Fibroblast of lung (primary cell): ENCODE measurements at regions not wholly inside any gene's neighbourhood (a gene's known extent, or its start where the extent isn't known, plus 50 kb on each side); places are given as distances from the start of the nearest gene placed in this dataset.

Source experiments
- DNase-seq, 2 donors: peaks; one replicate each; pipeline versions ENCODE4 v3.0.0 to v3.0.0-alpha.2; 2010; ENCODE audit warnings: low read depth in 2 of 2
- H2AFZ ChIP-seq: 2 replicates; pipeline ENCODE4 v1.5.1; 2012; ENCODE audit warnings: low read length, control low read depth, inconsistent platforms
- H3K27ac ChIP-seq: 2 replicates; pipeline ENCODE4 v1.5.1; 2011; ENCODE audit warnings: low read length, control low read depth; ENCODE audit not compliant: insufficient read depth
- H3K27me3 ChIP-seq: 2 replicates; pipeline ENCODE4 v1.5.1; 2011; ENCODE audit warnings: mild to moderate bottlenecking, low read length; ENCODE audit not compliant: control insufficient read depth, insufficient read depth
- H3K36me3 ChIP-seq: 2 replicates; pipeline ENCODE4 v1.5.1; 2011; ENCODE audit warnings: low read length; ENCODE audit not compliant: control insufficient read depth, insufficient read depth
- H3K4me1 ChIP-seq: 2 replicates; pipeline ENCODE4 v1.5.1; 2011; ENCODE audit warnings: low read length; ENCODE audit not compliant: control insufficient read depth, insufficient read depth; ENCODE audit errors: extremely low read depth
- H3K4me2 ChIP-seq: 2 replicates; pipeline ENCODE4 v1.5.1; 2011; ENCODE audit warnings: low read length, control low read depth; ENCODE audit not compliant: insufficient read depth; ENCODE audit errors: extremely low read depth
- H3K4me3 ChIP-seq, 4 experiments: fragments of 200-600 bp in 1 of 4; sonication (generic) in 1 of 4; replicated peaks in 1 of 4; 2 replicates each; pipeline ENCODE4 v1.5.1; 2011 to 2016; ENCODE audit warnings: low read length in 4 of 4, low read depth in 3 of 4, mild to moderate bottlenecking in 3 of 4, control low read depth in 2 of 4, inconsistent platforms in 1 of 4, mixed read lengths in 1 of 4; ENCODE audit not compliant: insufficient read depth in 1 of 4; ENCODE audit errors: control extremely low read depth in 1 of 4
- H3K79me2 ChIP-seq: 2 replicates; pipeline ENCODE4 v1.5.1; 2012; ENCODE audit warnings: mild to moderate bottlenecking, low read length, inconsistent platforms; ENCODE audit not compliant: control insufficient read depth, insufficient read depth
- H3K9ac ChIP-seq: 2 replicates; pipeline ENCODE4 v1.5.1; 2011; ENCODE audit warnings: mild to moderate bottlenecking, low read length, control low read depth; ENCODE audit not compliant: insufficient read depth
- H3K9me3 ChIP-seq: 2 replicates; pipeline ENCODE4 v1.5.1; 2012; ENCODE audit warnings: low read depth, low read length; ENCODE audit not compliant: control insufficient read depth, insufficient read depth
- H4K20me1 ChIP-seq: 2 replicates; pipeline ENCODE4 v1.5.1; 2011; ENCODE audit warnings: low read length; ENCODE audit not compliant: control insufficient read depth, insufficient read depth; ENCODE audit errors: extremely low read depth
- EZH2 ChIP-seq: IDR thresholded peaks from 2 replicates; pipeline ENCODE4 v1.5.1; 2012; ENCODE audit warnings: low read length, control low read depth, mild to moderate bottlenecking; ENCODE audit errors: missing control alignments
- TF ChIP-seq, protein P1 (sequence below), 2 donors: IDR thresholded peaks in 1 of 2; conservative IDR thresholded peaks in 1 of 2; 1 replicate in 1 of 2; 2 replicates in 1 of 2; pipeline ENCODE4 v1.5.1; 2011 to 2012; ENCODE audit warnings: low read length in 2 of 2, control low read depth in 1 of 2, inconsistent platforms in 1 of 2, low read depth in 1 of 2, mild to moderate bottlenecking in 1 of 2

DNA sequence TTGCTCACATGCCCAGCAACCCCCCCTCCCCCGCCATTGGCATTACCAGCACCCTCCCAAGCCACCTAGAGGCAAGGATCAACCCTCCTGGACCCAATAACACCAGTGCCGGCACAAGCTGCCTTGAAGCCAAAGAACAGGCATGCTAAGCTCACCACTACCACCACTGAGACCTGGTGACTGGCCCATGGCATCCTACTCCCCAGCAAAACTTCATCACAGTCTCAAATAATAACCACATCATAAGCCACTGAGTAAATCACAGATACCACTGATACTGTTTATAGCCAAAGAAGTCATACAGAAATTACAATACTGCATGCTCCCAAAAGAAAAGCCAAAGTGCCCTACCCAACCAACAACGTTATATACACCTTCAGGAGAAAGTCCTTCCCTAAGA is 73.6 kb upstream of the RPL34 start:
- DNase-seq, result no peak
- no peak overlapping the region for H2AFZ ChIP-seq
- peaks cover 2% of the 10 kb centered on the region for H3K27me3 ChIP-seq

DNA sequence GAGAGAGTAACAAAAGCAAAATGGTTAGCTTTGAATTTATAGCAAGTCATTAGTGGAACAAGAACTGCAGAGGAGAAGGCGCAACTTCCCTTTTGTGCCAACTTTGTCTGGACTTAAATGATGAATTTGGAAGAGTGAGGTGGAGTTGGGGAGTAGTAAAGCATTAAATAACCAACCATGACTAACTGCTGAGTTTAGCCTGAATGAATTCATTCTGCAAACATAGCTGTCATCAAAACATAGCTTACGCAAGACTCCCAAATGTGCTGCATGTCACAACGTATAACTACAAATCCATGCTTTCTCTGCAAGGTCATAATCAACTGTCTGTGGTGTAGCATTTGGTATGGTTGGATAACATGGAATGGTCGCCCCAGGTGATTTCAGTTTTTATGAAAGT is 75.9 kb upstream of the RPL34 start:
- H3K27ac ChIP-seq, result no peak overlapping the region
- no peak for TF ChIP-seq EZH2
- TF ChIP-seq, protein P1, sequence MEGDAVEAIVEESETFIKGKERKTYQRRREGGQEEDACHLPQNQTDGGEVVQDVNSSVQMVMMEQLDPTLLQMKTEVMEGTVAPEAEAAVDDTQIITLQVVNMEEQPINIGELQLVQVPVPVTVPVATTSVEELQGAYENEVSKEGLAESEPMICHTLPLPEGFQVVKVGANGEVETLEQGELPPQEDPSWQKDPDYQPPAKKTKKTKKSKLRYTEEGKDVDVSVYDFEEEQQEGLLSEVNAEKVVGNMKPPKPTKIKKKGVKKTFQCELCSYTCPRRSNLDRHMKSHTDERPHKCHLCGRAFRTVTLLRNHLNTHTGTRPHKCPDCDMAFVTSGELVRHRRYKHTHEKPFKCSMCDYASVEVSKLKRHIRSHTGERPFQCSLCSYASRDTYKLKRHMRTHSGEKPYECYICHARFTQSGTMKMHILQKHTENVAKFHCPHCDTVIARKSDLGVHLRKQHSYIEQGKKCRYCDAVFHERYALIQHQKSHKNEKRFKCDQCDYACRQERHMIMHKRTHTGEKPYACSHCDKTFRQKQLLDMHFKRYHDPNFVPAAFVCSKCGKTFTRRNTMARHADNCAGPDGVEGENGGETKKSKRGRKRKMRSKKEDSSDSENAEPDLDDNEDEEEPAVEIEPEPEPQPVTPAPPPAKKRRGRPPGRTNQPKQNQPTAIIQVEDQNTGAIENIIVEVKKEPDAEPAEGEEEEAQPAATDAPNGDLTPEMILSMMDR (conservative IDR thresholded peaks at IDR 0.05 in 1 of 2, IDR thresholded peaks at IDR 0.05 in 1 of 2; ENCODE audit: low read depth in 1 of 2, low read length in 2 of 2), result no peak
- H3K4me2 ChIP-seq, result no peak overlapping the region
- no peaks in the 10 kb centered on the region for H3K4me1 ChIP-seq
- H3K79me2 ChIP-seq, result no peaks in the 10 kb centered on the region
- H2AFZ ChIP-seq, result no peak overlapping the region
- H3K27me3 ChIP-seq, result no peaks in the 10 kb centered on the region
- no peaks in the 10 kb centered on the region for H3K9me3 ChIP-seq
- H4K20me1 ChIP-seq, result no peaks in the 10 kb centered on the region
- no peak overlapping the region for H3K9ac ChIP-seq
- peak; percentile 19 to 64 for DNase-seq
- H3K36me3 ChIP-seq, result no peaks in the 10 kb centered on the region
- no peak overlapping the region for H3K4me3 ChIP-seq

More for the DNA sequence above, 73.6 kb upstream of the RPL34 start:
- Histone ChIP-seq H4K20me1 (no peaks in the 10 kb centered on the region), H3K4me2 (no peak overlapping the region), H3K4me3 (no peak overlapping the region), H3K4me1 (no peaks in the 10 kb centered on the region), H3K79me2 (no peaks in the 10 kb centered on the region), H3K36me3 (no peaks in the 10 kb centered on the region), H3K27ac (no peak overlapping the region), H3K9ac (no peak overlapping the region), H3K9me3 (no peaks in the 10 kb centered on the region)
- no peak for TF ChIP-seq EZH2
- TF ChIP-seq, protein P1 (conservative IDR thresholded peaks at IDR 0.05 in 1 of 2, IDR thresholded peaks at IDR 0.05 in 1 of 2; ENCODE audit: low read depth in 1 of 2, low read length in 2 of 2), result no peak

DNA sequence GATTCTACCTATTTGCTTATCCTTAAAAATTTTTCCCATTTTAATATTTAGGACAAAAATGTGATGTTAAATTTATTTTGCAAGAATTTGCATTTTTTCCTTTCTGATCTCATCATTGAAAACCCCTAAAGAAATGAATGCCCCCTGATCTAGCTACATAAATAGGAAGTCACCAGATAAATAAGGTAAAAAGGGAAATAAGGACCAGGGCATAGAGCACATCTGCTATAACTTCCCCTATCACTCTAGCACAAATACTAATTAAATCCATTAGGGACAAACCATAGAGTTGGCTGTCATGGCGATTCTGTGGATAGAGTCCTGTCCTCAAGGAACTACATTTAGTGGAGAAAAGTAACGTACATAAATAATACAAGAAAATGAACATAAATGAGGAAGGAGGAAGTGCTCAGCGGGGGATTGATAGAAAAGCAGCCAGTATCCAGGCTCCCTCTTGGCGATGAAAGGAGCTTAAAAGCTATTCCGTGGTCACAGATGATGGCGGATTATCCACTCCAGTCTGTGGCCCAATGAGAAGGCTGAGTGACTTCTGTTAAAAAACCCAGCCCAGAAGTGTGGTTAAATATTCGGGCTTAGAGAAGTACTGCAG is 76.9 kb upstream of the RPL34 start:
- Histone ChIP-seq H3K79me2 (no peaks in the 10 kb centered on the region), H3K27ac (no peak overlapping the region), H3K27me3 (no peaks in the 10 kb centered on the region), H3K4me2 (no peak overlapping the region), H3K9ac (no peak overlapping the region), H3K4me3 (no peak overlapping the region), H4K20me1 (no peaks in the 10 kb centered on the region), H2AFZ (no peak overlapping the region), H3K9me3 (no peaks in the 10 kb centered on the region), H3K4me1 (no peaks in the 10 kb centered on the region), H3K36me3 (no peaks in the 10 kb centered on the region)
- TF ChIP-seq, protein P1 (conservative IDR thresholded peaks at IDR 0.05 in 1 of 2, IDR thresholded peaks at IDR 0.05 in 1 of 2; ENCODE audit: low read depth in 1 of 2, low read length in 2 of 2), result no peak
- TF ChIP-seq EZH2, result no peak
- no peak for DNase-seq
